Vagina (tissue), 2 donors: ENCODE measurements at regions not wholly inside any gene's neighbourhood (a gene's known extent, or its start where the extent isn't known, plus 50 kb on each side); places are given as distances from the start of the nearest gene placed in this dataset.
"Not testable (repeated sequence)": the region's sequence is repeated elsewhere in the genome, so short reads cannot be mapped to it uniquely, and the experiment has no call there.

Experiments
- POLR2AphosphoS5 ChIP-seq, 2 donors: sonication (generic); formaldehyde crosslinking; IDR thresholded peaks; one replicate each; pipeline ENCODE4 v1.9.0; 2017; ENCODE audit warnings: antibody characterized with exemption in 2 of 2, mild to moderate bottlenecking in 2 of 2, low read depth in 1 of 2; ENCODE audit not compliant: insufficient read depth in 1 of 2
- TF ChIP-seq, protein P1 (sequence below), 3 experiments: fragments of 450-650 bp in 2 of 3; fragments of 200-600 bp in 1 of 3; sonication (generic) in 1 of 3; IDR thresholded peaks; one replicate each; pipeline ENCODE4 v1.5.1; 2017 to 2019; ENCODE audit warnings: antibody characterized with exemption in 3 of 3, mild to moderate bottlenecking in 2 of 3, moderate library complexity in 2 of 3

DNA sequence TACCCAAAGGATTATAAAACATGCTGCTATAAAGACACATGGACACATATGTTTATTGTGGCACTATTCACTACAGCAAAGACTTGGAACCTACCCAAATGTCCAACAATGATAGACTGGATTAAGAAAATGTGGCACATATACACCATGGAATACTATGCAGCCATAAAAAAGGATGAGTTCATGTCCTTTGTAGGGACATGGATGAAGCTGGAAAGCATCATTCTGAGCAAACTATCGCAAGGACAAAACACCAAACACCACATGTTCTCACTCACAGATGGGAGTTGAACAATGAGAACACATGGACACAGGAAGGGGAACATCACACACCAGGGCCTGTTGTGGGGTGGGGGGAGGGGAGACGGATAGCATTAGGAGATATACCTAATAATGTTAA is 101.3 kb upstream of the CAST start:
- not testable (repeated sequence) for TF ChIP-seq POLR2AphosphoS5 (IDR thresholded peaks at IDR 0.05; ENCODE audit: insufficient read depth in 1 of 2, low read depth in 1 of 2)
- TF ChIP-seq, protein P1, sequence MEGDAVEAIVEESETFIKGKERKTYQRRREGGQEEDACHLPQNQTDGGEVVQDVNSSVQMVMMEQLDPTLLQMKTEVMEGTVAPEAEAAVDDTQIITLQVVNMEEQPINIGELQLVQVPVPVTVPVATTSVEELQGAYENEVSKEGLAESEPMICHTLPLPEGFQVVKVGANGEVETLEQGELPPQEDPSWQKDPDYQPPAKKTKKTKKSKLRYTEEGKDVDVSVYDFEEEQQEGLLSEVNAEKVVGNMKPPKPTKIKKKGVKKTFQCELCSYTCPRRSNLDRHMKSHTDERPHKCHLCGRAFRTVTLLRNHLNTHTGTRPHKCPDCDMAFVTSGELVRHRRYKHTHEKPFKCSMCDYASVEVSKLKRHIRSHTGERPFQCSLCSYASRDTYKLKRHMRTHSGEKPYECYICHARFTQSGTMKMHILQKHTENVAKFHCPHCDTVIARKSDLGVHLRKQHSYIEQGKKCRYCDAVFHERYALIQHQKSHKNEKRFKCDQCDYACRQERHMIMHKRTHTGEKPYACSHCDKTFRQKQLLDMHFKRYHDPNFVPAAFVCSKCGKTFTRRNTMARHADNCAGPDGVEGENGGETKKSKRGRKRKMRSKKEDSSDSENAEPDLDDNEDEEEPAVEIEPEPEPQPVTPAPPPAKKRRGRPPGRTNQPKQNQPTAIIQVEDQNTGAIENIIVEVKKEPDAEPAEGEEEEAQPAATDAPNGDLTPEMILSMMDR (IDR thresholded peaks at IDR 0.05): not testable (repeated sequence)
